Mesodermal cell (in vitro differentiated cells): ENCODE measurements at regions not wholly inside any gene's neighbourhood (a gene's known extent, or its start where the extent isn't known, plus 50 kb on each side); places are given as distances from the start of the nearest gene placed in this dataset.

Experiments used
- H3K27ac ChIP-seq: 2 replicates; pipeline ENCODE4 v1.7.0; 2013; ENCODE audit warnings: mild to moderate bottlenecking, low read depth, low read length, moderate library complexity; ENCODE audit not compliant: severe bottlenecking
- H3K36me3 ChIP-seq: 2 replicates; pipeline ENCODE4 v1.7.1; 2013; ENCODE audit warnings: mild to moderate bottlenecking, low read length, moderate library complexity; ENCODE audit not compliant: control insufficient read depth, insufficient read depth
- H3K4me1 ChIP-seq: one replicate; pipeline ENCODE4 v1.7.1; 2013; ENCODE audit warnings: mild to moderate bottlenecking, low read length; ENCODE audit not compliant: insufficient read depth, control insufficient read depth, poor library complexity, severe bottlenecking
- H3K4me3 ChIP-seq: 2 replicates; pipeline ENCODE4 v1.7.0; 2013; ENCODE audit warnings: low read length, control low read depth, mild to moderate bottlenecking; ENCODE audit not compliant: insufficient read depth, poor library complexity, severe bottlenecking; ENCODE audit errors: extremely low read depth
- H3K9me3 ChIP-seq: 2 replicates; pipeline ENCODE4 v1.7.1; 2013; ENCODE audit warnings: mild to moderate bottlenecking, low read length, moderate library complexity; ENCODE audit not compliant: control insufficient read depth
- WGBS, 2 experiments: methylation state at CpG; one replicate each; pipeline ENCODE4 v1.1.5; 2013; ENCODE audit warnings: missing lambda C conversion rate in 2 of 2; ENCODE audit not compliant: insufficient coverage in 2 of 2; 5-methylcytosine and 5-hydroxymethylcytosine counted together

GRCh38 chr18:48488388-48488850 is 50.4 kb upstream of the CTIF start:
- Histone ChIP-seq H3K4me3 (no peak overlapping the region), H3K36me3 (no peaks in the 10 kb centered on the region), H3K27ac (peak overlapping the region; percentile 78), H3K4me1 (peaks cover 15% of the 10 kb centered on the region), H3K9me3 (peaks cover 7% of the 10 kb centered on the region)
- WGBS, 2 experiments = 67 to 100% methylated on average over 1 of the region's 3 CpGs

- WGBS, 2 experiments = 80% methylated on average over 1 of the region's 2 CpGs
- Histone ChIP-seq H3K9me3 (peaks cover 7% of the 10 kb centered on the region), H3K4me1 (peaks cover 15% of the 10 kb centered on the region), H3K4me3 (no peak overlapping the region), H3K36me3 (no peaks in the 10 kb centered on the region), H3K27ac (no peak overlapping the region)
Measured at GRCh38 chr18:48486754-48487153, 52.1 kb upstream of the CTIF start.

GRCh38 chr18:48485828-48486405 is 52.9 kb upstream of the CTIF start:
- H3K27ac ChIP-seq = no peak overlapping the region

GRCh38 chr18:48481092-48481491 is 57.7 kb upstream of the CTIF start:
- Histone ChIP-seq H3K9me3 (peaks cover 10% of the 10 kb centered on the region), H3K27ac (no peak overlapping the region), H3K36me3 (no peaks in the 10 kb centered on the region), H3K4me3 (no peak overlapping the region), H3K4me1 (no peaks in the 10 kb centered on the region)
- WGBS, 2 experiments = no CpG with 5 or more reads among the region's 2 CpGs

More at GRCh38 chr18:48485828-48486405, 52.9 kb upstream of the CTIF start:
- no peak overlapping the region for H3K4me3 ChIP-seq
- WGBS, 2 experiments = 42 to 75% methylated on average over 2 to 4 of the region's 5 CpGs
- H3K9me3 ChIP-seq = peaks cover 7% of the 10 kb centered on the region
- H3K4me1 ChIP-seq = peaks cover 15% of the 10 kb centered on the region
- no peaks in the 10 kb centered on the region for H3K36me3 ChIP-seq

- H3K4me3 ChIP-seq = no peak overlapping the region
- H3K4me1 ChIP-seq = no peaks in the 10 kb centered on the region
- no peak overlapping the region for H3K27ac ChIP-seq
- H3K36me3 ChIP-seq = no peaks in the 10 kb centered on the region
- WGBS, 2 experiments = no CpG with 5 or more reads among the region's 1 CpG
- H3K9me3 ChIP-seq = peaks cover 10% of the 10 kb centered on the region
Measured at GRCh38 chr18:48479531-48479930, 59.3 kb upstream of the CTIF start.

GRCh38 chr18:48477348-48477747 is 61.5 kb upstream of the CTIF start:
- no peak overlapping the region for H3K4me3 ChIP-seq
- H3K27ac ChIP-seq = no peak overlapping the region
- WGBS, 2 experiments = no CpG with 5 or more reads among the region's 2 CpGs
- H3K9me3 ChIP-seq = peaks cover 10% of the 10 kb centered on the region
- no peaks in the 10 kb centered on the region for H3K4me1 ChIP-seq
- no peaks in the 10 kb centered on the region for H3K36me3 ChIP-seq

- H3K9me3 ChIP-seq = peaks cover 10% of the 10 kb centered on the region
- 100% methylated on average over 1 of the region's 3 CpGs; no CpG with 5 or more reads in 1 of the 2 experiments for WGBS, 2 experiments
- H3K36me3 ChIP-seq = no peaks in the 10 kb centered on the region
- no peak overlapping the region for H3K4me3 ChIP-seq
- no peak overlapping the region for H3K27ac ChIP-seq
- no peaks in the 10 kb centered on the region for H3K4me1 ChIP-seq
Measured at GRCh38 chr18:48476550-48476917, 62.3 kb upstream of the CTIF start.

GRCh38 chr18:48475635-48476549 is 62.9 kb upstream of the CTIF start:
- Histone ChIP-seq H3K4me3 (no peak overlapping the region), H3K27ac (no peak overlapping the region), H3K36me3 (no peaks in the 10 kb centered on the region), H3K4me1 (no peaks in the 10 kb centered on the region), H3K9me3 (peaks cover 10% of the 10 kb centered on the region)
- 45% methylated on average over 6 to 8 of the region's 8 CpGs for WGBS, 2 experiments

- WGBS, 2 experiments = 69 to 100% methylated on average over 1 of the region's 1 CpG
- Histone ChIP-seq H3K36me3 (no peaks in the 10 kb centered on the region), H3K4me3 (no peak overlapping the region)
Measured at GRCh38 chr18:48473816-48474215, 64.6 kb upstream of the ZBTB7C start.

GRCh38 chr18:48472610-48473009 is 63.4 kb upstream of the ZBTB7C start:
- H3K9me3 ChIP-seq = no peaks in the 10 kb centered on the region
- H3K27ac ChIP-seq = no peak overlapping the region
- no peak overlapping the region for H3K4me3 ChIP-seq
- peaks cover 4% of the 10 kb centered on the region for H3K4me1 ChIP-seq
- 80 to 100% methylated on average over 1 to 2 of the region's 3 CpGs for WGBS, 2 experiments
- no peaks in the 10 kb centered on the region for H3K36me3 ChIP-seq

More at GRCh38 chr18:48473816-48474215, 64.6 kb upstream of the ZBTB7C start:
- Histone ChIP-seq H3K27ac (no peak overlapping the region), H3K4me1 (peaks cover 4% of the 10 kb centered on the region), H3K9me3 (peaks cover 10% of the 10 kb centered on the region)
